ENCODE measurements at regions not wholly inside any gene's neighbourhood (a gene's known extent, or its start where the extent isn't known, plus 50 kb on each side); places are given as distances from the start of the nearest gene placed in this dataset.

- TF ChIP-seq CTCF (IDR thresholded peaks at IDR 0.05 in 4 of 5, conservative IDR thresholded peaks at IDR 0.05 in 1 of 5) (no peak), POLR2A (IDR thresholded peaks at IDR 0.05) (no peak)
These were observed 86.7 kb upstream of the TTC34 start for GRCh38 chr1:2887941-2888855.

All from gastrocnemius medialis (tissue), 4 donors.